Stimulated activated CD4-positive, alpha-beta T cell treated with anti-CD3 and anti-CD28 coated beads, Interleukin-4, amount 100 ng/mL, for 4 hours (primary cell): ENCODE measurements at regions not wholly inside any gene's neighbourhood (a gene's known extent, or its start where the extent isn't known, plus 50 kb on each side); places are given as distances from the start of the nearest gene placed in this dataset.

Experiments
- DNase-seq, 2 experiments: peaks; one replicate each; pipeline ENCODE4 v3.0.0-alpha.2; 2020

DNA sequence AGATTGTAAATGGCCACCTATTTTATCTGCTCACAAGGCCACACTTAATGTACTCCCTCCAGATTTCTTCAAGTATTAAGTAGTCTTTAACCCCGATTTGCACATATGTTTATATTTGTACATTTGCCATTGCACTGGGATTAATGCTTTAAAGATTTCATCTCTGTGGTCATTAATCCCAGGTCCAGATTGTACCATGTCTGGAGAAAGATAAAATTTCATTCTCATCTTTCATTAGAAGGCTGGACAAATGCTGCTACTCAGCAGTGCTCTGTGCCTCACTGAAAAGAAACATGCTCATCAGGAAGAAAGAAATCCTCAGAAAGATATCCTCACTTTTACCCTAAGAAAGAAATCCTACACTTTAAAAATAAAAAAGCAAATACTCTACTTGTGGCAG is 62.5 kb upstream of the LRRC3B start:
- no peak for DNase-seq

DNA sequence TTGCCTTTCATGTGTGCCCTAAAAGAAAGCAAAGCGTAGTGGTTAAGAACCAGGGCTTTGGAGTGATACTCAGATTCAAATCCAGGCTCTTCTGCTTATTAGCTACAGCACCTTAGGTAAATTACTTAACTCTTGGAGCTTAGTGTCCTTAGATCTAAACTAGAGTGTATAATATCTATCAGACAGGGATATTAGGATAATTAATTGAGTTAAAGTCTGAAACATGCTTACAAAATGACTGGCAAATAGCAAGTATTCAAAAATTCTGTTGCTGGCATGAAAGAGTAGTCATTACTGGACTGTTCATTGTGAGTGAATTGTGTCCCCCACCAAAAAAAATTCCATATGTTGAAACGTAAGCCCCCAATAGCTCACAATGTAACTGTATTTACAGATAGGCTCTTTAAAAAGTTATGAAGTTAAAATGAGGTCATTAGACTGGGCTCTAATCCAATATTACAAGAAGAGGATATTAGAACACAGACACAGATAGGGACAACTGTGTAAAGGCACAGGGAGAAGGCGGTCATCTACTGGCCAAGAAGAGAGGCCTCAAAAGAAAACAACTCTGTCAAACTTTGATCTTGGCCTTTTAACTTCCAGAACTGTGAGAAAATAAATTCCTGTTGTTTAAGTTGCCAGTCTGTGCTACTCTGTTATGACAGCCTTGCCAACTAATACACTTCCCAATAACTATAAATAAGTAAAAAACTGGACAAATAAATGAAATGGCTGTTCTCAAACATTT is 60.4 kb upstream of the LRRC3B start:
- DNase-seq = no peak
